PC-3 (cell line): ENCODE measurements at regions not wholly inside any gene's neighbourhood (a gene's known extent, or its start where the extent isn't known, plus 50 kb on each side); places are given as distances from the start of the nearest gene placed in this dataset.

ENCODE experiments used
- ATAC-seq: fragments of 200-7000 bp; cut with Tn5 transposase; 2 replicates; pipeline ENCODE4 v1.9.1; 2020; ENCODE audit warnings: mild to moderate bottlenecking, moderate library complexity
- BruUV-seq: library from RNA; stranded (reverse); fragments of 400-500 nt; replicated peaks from 2 replicates; lab custom pipeline; 2021; lab: Mats Ljungman, UMichigan
- CTCF ChIA-PET: fragments of 300-600 bp; sonication (Branson Sonifier 250); formaldehyde crosslinking; loops from one replicate; lab custom pipeline; 2022; ENCODE audit warnings: antibody characterized with exemption; lab: Charles Lee
- POLR2A ChIA-PET: fragments of 300-600 bp; sonication (Branson Sonifier 250); formaldehyde crosslinking; loops from one replicate; lab custom pipeline; 2022; ENCODE audit warnings: antibody characterized with exemption; ENCODE audit not compliant: unreplicated experiment; lab: Charles Lee
- DNase-seq: peaks from one replicate; pipeline ENCODE4 v3.0.0-alpha.2; 2015
- H2AFZ ChIP-seq: fragments of 300-600 bp; sonication (generic); 2 replicates; pipeline ENCODE4 v1.6.0; 2016; ENCODE audit warnings: antibody characterized with exemption, low read length
- H3F3A ChIP-seq: fragments of 300-600 bp; sonication (generic); one replicate; pipeline ENCODE4 v1.6.0; 2017; ENCODE audit warnings: antibody characterized with exemption, low read length, control low read depth, mild to moderate bottlenecking; ENCODE audit not compliant: unreplicated experiment
- H3K27ac ChIP-seq: fragments of 300-600 bp; sonication (generic); 2 replicates; pipeline ENCODE4 v1.5.1; 2016; ENCODE audit warnings: mild to moderate bottlenecking, low read length
- H3K27me3 ChIP-seq: fragments of 300-600 bp; sonication (generic); 2 replicates; pipeline ENCODE4 v1.6.1; 2016; ENCODE audit warnings: low read length, mixed read lengths
- H3K36me3 ChIP-seq: fragments of 300-600 bp; sonication (generic); 2 replicates; pipeline ENCODE4 v1.6.1; 2016; ENCODE audit warnings: low read depth, mixed run types, low read length, mixed read lengths
- H3K4me1 ChIP-seq: fragments of 300-600 bp; sonication (generic); 2 replicates; pipeline ENCODE4 v1.5.1; 2016; ENCODE audit warnings: low read length; ENCODE audit not compliant: insufficient read depth
- H3K4me2 ChIP-seq: fragments of 300-600 bp; sonication (generic); 2 replicates; pipeline ENCODE4 v1.6.0; 2016; ENCODE audit warnings: low read length
- H3K4me3 ChIP-seq: fragments of 300-600 bp; sonication (generic); 2 replicates; pipeline ENCODE4 v1.5.1; 2016; ENCODE audit warnings: mild to moderate bottlenecking, low read length, mixed read lengths
- H3K79me2 ChIP-seq: fragments of 300-600 bp; sonication (generic); 2 replicates; pipeline ENCODE4 v1.6.1; 2017; ENCODE audit warnings: low read length, mixed read lengths
- H3K9ac ChIP-seq: fragments of 300-600 bp; sonication (generic); 2 replicates; pipeline ENCODE4 v1.6.0; 2016; ENCODE audit warnings: mild to moderate bottlenecking, low read length
- H3K9me2 ChIP-seq: fragments of 300-600 bp; sonication (generic); replicated peaks from 2 replicates; pipeline ENCODE4 v1.6.1; 2016; ENCODE audit warnings: mixed run types, low read length, mixed read lengths
- H3K9me3 ChIP-seq: fragments of 300-600 bp; sonication (generic); 2 replicates; pipeline ENCODE4 v1.6.1; 2016; ENCODE audit warnings: low read length, mixed read lengths
- H4K20me1 ChIP-seq: fragments of 300-600 bp; sonication (generic); 2 replicates; pipeline ENCODE4 v1.6.1; 2016; ENCODE audit warnings: low read length, mixed read lengths
- CTCF ChIP-seq: fragments of 300-600 bp; sonication (generic); conservative IDR thresholded peaks from 2 replicates; pipeline ENCODE4 v1.5.1; 2017; ENCODE audit warnings: antibody characterized with exemption, low read depth, mild to moderate bottlenecking, low read length
- EZH2 ChIP-seq: fragments of 300-600 bp; sonication (generic); IDR thresholded peaks from one replicate; pipeline ENCODE4 v1.6.1; 2017; ENCODE audit warnings: antibody characterized with exemption, mild to moderate bottlenecking, low read length; ENCODE audit not compliant: unreplicated experiment
- EZH2phosphoT487 ChIP-seq: fragments of 300-600 bp; sonication (generic); IDR thresholded peaks from 2 replicates; pipeline ENCODE4 v1.6.1; 2018; ENCODE audit warnings: mild to moderate bottlenecking, antibody characterized with exemption, low read length, borderline replicate concordance
- intact Hi-C: fragments of 100-400 bp; cut with micrococcal nuclease; formaldehyde crosslinking; loops from 2 replicates; pipeline ENCODE4 v1.9.0; 2023

DNA sequence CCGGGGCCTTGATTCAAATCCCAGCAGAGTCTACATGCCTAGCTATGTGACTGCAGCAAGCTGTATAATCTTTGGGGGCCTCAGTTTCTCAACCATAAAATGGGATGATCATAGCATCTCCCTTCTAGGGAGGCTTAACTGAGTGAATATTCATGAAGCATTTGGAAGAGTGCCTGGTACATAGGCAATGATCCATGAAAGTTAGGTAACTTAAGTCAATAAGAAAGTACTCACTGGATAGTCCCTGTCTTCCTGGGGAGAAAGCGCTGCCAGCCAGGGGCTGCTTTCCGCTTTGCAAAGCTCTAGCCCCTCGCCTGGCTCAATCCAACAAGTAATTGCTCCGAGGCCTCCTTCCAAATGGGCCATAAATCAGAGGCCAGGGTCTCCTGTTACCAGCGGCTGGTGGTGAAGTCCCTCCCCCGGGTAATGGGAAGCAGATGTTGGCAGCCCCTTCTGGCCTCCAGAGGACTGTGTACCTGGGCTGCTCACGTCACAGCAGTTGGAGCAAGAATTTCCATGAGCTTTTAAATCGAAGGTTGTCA lies 521.9 kb upstream of the PROK2 start:
- peaks cover 9% of the 10 kb centered on the region for H3K27me3 ChIP-seq
- H3F3A ChIP-seq = no peaks in the 10 kb centered on the region
- no peak overlapping the region for H2AFZ ChIP-seq
- TF ChIP-seq CTCF (no peak), EZH2phosphoT487 (no peak), EZH2 (no peak)
- ATAC-seq (no peak), DNase-seq (peak; percentile 26)
- intact Hi-C loops = no loop called here
- no peak overlapping the region for H3K4me3 ChIP-seq
- no peaks in the 10 kb centered on the region for H3K9me3 ChIP-seq
- no peak overlapping the region for H3K9ac ChIP-seq
- H3K4me2 ChIP-seq = no peak overlapping the region
- H3K4me1 ChIP-seq = no peaks in the 10 kb centered on the region
- no peaks in the 10 kb centered on the region for H3K79me2 ChIP-seq
- no peaks in the 10 kb centered on the region for H4K20me1 ChIP-seq
- ChIA-PET CTCF (no interaction called here), POLR2A (no interaction called here)
- no peak overlapping the region for H3K27ac ChIP-seq
- no peaks in the 10 kb centered on the region for H3K9me2 ChIP-seq
- BruUV-seq = no TSS peak
- H3K36me3 ChIP-seq = no peaks in the 10 kb centered on the region

DNA sequence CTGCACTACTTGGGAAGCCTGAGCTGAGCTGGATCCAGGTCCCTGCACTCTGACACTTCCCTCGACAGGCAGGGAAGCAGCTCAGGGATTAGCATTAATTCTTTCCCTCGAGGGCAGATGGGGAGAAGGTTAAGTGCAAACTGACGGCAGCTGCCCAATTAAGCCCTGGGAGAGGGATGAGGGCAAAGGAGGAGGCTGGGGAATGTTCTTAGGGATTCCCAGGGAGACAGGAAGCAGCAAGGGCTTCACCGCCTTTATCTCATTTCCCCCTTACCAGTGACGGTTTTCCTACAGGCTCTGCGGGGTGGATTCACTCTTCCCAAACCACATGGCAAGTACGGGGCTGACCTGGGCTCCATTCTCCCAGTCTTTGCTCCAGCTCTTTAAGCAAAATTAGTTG lies 519.0 kb upstream of the PROK2 start:
- Histone ChIP-seq H3K9me3 (no peaks in the 10 kb centered on the region), H3K9ac (no peak overlapping the region), H3K27me3 (peaks cover 9% of the 10 kb centered on the region), H3K27ac (no peak overlapping the region), H3F3A (no peaks in the 10 kb centered on the region), H3K4me1 (no peaks in the 10 kb centered on the region), H3K4me3 (no peak overlapping the region), H3K9me2 (no peaks in the 10 kb centered on the region), H3K36me3 (no peaks in the 10 kb centered on the region), H2AFZ (no peak overlapping the region), H3K4me2 (no peak overlapping the region), H4K20me1 (no peaks in the 10 kb centered on the region), H3K79me2 (no peaks in the 10 kb centered on the region)
- no peak for TF ChIP-seq CTCF
- TF ChIP-seq EZH2phosphoT487 = no peak
- TF ChIP-seq EZH2 = no peak
- ChIA-PET POLR2A (no interaction called here), CTCF (no interaction called here)
- no TSS peak for BruUV-seq
- DNase-seq = no peak
- intact Hi-C loops = no loop called here
- ATAC-seq = no peak

DNA sequence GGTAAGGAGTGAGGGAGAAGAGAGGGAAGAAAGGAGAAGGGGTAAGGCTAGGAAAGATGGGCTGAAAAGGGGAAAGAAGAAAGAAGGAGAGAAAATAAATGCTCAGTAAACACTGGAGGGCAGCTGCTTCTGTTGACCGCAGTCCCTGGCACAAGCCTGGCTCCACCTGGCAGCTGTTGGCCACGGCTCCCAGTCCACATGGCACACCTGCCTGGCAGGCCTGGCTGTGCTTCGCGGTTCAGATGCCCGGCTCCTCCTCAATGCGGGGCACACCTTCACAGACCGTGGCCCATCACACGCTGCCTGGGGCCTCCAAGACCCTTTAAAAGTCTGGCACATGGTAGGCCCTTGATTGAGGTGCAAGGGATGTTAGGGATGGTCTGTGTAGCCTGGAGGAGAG lies 516.8 kb upstream of the PROK2 start:
- no peaks in the 10 kb centered on the region for H3K36me3 ChIP-seq
- no TSS peak for BruUV-seq
- H3K27me3 ChIP-seq = peaks cover 9% of the 10 kb centered on the region
- ChIA-PET POLR2A (no interaction called here), CTCF (no interaction called here)
- H3K9me3 ChIP-seq = no peaks in the 10 kb centered on the region
- TF ChIP-seq CTCF = no peak
- TF ChIP-seq EZH2phosphoT487 = no peak
- no peak for TF ChIP-seq EZH2
- no peak overlapping the region for H3K9ac ChIP-seq
- H4K20me1 ChIP-seq = no peaks in the 10 kb centered on the region
- no peaks in the 10 kb centered on the region for H3K79me2 ChIP-seq
- no peaks in the 10 kb centered on the region for H3K4me1 ChIP-seq
- DNase-seq (no peak), ATAC-seq (no peak)
- H3K27ac ChIP-seq = no peak overlapping the region
- intact Hi-C loops = no loop called here
- no peaks in the 10 kb centered on the region for H3F3A ChIP-seq
- no peak overlapping the region for H3K4me3 ChIP-seq
- H3K9me2 ChIP-seq = no peaks in the 10 kb centered on the region
- H2AFZ ChIP-seq = no peak overlapping the region
- no peak overlapping the region for H3K4me2 ChIP-seq
